Cardiac septum (tissue), 1 donor: ENCODE measurements at regions not wholly inside any gene's neighbourhood (a gene's known extent, or its start where the extent isn't known, plus 50 kb on each side); places are given as distances from the start of the nearest gene placed in this dataset.
"Not testable (repeated sequence)": the region's sequence is repeated elsewhere in the genome, so short reads cannot be mapped to it uniquely, and the experiment has no call there.

Experiments used
- DNase-seq: peaks from one replicate; pipeline ENCODE4 v3.0.0-alpha.2; 2020; ENCODE audit warnings: low spot score
- intact Hi-C: fragments of 100-400 bp; cut with DNase I; formaldehyde crosslinking; loops from one replicate; pipeline ENCODE4 v1.14.0; 2022
- donor health status: DM: no; HTN: no; CAD: no.

DNA sequence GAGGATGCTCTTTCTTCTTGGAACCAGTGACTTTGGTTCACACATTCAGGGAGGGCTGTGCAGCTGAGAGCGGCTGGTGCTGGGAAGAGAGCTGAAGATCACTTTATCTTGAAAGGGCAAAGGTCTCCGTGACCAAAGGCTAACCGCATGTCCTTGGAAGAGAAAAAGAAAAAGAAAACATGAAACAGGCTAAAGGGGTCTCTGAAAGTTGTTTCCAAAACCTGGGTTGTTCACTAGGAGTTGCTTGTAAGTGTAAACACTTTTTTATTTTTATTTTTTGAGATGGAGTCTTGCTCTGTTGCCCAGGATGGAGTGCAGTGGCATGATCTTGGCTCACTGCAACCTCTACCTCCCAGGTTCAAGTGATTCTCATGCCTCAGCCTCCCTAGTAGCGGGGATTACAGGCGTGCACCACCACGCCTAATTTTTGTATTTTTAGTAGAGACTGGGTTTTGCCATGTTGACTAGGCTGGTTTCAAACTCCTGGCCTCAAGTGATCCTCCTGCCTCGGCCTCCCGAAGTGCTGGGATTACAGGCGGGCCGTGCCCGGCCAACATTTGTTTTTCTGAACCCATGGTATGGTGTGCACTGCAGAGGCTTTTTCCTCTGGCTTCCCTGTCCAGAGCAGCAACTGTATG, 208.6 kb downstream of the C9orf50 start:
- intact Hi-C loops, result loop anchor here (1.0 to 5.0 kb wide), 7 partner anchors 29 to 271 kb away; no protein-coding TSS in a partner anchor
- not testable (repeated sequence) for DNase-seq

DNA sequence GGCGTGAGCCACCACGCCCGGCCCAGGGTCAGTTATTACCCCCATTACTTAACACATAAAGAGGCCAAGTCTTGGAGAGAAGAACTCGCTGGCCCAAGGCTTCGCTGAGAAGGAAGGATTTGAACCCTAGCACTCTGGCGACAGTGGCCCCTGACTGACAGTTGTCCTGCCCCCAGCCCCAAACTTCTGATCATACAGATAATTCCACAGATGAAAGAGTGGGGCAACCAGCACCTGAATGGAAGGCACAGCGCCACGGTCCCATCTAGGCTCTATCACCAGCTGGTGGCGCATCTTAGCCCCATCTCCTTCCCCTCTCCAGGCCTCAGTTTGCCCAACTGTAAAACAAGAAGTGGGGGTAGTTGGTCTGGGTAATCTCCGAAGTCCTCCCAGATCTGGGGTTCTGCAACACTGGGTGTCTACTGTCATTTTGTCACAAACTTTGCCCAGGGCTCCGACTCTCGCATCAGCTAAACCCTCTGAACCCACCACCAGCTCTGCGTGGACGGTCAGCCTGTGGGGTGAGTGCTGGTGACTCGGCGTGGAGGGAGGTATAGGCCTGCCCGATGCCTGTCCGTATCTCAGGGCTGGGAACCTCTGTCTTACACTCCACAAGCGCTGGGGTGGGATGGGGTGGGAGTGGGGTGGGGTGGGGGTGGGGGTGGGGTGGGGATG, 209.3 kb downstream of the C9orf50 start:
- intact Hi-C loops, result loop anchor here (1.0 to 5.0 kb wide), 7 partner anchors 29 to 270 kb away; no protein-coding TSS in a partner anchor
- DNase-seq, result no peak

DNA sequence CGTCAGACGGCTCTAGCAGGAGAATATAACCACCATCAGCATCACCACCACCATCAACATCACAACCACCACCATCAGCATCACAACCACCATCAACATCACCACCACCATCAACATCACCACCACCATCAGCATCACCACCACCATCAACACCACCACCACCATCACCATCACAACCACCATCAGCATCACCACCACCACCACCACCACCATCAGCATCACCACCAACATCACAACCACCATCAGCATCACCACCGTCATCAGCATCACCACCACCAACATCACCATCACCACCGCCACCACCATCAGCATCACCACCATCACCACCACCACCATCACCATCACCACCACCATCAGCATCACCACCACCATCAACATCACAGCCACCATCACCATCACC, 210.7 kb downstream of the C9orf50 start:
- intact Hi-C loops, result loop anchor here (5.0 kb wide), 3 partner anchors 78 to 197 kb away; no protein-coding TSS in a partner anchor
- no peak for DNase-seq

DNA sequence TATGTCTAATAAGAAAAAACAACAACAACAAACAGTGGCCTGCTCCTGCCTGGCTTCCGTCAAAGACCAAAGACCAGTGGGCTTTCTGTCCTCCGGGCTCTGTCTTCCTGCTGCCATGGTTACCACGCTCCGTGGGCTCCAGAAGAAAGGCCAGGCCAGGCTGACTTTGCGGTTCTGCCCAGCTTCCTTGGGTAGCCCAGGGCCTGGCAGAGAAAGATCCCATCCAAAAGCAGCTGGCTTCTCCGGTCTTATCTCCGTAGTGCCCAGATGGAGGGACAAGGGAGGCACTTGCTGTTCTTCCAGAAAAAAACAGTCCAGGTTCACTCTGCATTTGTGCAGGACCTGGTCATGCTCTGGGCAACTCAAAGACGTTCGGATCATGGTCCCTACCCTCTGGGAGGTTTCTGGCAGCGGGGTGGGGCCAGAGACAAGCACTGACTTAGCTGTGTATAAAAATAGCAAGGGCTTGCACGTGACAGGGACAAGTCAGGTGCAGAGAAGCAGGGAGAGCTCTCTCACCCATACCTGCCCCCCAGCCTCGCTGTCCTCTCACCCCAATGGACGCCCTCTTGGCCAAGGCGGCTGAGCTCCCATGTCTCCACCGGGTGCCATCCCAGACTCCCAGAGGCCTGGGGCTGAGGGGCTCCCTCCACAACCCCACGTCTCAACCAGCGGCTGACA, 212.2 kb downstream of the C9orf50 start:
- DNase-seq, result peak; percentile 84
- intact Hi-C loops, result no loop called here

DNA sequence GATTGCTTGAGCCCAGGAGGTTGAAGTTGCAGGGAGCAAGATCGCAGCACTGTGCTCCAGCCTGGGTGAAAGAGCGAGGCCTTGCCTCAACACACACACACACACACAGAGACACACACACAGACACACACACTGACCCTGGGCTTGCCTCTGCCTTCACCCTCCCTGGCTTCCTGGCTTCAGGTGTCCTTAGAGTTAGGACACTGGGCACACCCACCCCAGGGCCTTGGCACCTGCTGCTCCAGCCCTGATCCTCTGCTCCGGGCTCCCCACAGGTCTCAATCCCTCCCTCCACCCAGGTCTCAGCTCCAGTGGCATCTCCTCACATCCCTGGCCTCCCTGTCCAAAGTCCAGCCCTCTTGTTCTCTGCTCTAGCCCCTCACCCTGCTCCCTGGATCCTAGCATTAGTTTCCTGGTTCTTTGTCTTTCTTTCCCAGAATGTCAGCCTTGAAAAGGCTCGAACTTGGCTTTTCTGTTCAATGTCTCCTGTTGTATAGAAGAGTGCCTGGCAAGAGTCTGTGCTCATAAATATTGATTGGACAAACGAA, 212.9 kb downstream of the C9orf50 start:
- DNase-seq, result no peak
- intact Hi-C loops, result no loop called here

DNA sequence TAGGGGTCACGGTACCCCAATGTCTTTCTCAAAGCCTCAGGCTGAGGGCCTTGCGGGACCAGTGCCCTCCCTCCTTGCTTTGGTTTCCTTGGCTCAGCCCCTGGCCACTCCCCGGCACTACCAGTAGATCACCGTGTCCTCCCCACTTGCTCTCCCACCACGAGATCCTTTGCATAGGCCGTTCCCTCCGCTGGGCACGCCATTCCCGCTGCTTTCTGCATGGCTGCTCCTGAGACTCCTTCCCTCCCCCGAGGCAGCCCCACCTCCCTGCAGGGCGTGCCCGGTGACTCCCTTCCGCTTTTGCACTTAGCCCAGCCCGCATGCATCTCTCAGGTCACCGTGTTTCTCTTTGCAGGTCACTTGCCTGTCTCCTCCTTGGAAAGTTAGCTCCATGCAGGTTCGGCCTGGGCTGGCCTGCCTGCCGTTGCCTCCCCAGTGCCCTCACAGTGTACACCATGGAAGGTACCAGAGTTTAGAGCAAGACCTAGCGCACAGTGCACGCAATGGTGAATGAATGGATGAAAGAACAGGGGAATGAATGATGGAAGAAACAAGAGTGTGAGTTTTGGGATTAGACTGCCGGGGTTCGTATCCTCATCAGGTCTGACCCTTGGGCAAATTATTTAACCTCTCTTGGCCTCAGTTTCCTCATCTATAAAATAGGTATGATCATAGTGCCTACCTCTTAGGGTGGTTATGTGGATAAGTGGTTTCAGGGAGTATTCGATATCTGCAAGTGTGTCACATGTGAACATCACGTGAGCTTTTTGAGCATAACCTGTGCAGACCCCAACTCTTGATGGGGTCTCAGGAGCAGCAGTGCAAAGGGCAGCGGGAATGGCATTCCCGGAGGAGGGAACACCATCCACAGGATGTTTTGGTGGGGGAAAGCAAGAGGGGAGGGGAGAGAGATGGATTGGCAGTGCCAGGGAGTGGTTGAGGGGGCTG, 214.3 kb downstream of the C9orf50 start:
- intact Hi-C loops, result no loop called here
- DNase-seq, result no peak

DNA sequence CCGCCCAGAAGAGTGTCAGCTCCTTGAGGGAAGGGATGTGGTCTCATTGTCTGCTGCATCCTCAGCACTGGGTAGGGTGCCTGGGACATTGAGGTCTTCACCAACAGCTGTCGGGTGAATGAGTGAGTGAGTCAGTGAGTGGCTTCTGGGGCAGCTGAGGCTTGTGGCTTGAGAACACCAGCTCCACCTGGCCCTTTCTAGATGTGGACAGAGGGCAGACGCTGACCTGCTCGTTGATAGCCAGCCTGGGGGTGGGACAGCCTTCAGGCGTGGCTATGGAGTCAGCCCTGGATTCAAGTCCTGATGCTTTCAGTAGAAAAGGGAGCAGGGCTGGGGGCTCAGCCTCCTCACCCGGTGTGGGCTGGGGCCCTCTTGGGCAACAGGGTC, 215.1 kb downstream of the C9orf50 start:
- DNase-seq, result no peak
- intact Hi-C loops, result no loop called here

DNA sequence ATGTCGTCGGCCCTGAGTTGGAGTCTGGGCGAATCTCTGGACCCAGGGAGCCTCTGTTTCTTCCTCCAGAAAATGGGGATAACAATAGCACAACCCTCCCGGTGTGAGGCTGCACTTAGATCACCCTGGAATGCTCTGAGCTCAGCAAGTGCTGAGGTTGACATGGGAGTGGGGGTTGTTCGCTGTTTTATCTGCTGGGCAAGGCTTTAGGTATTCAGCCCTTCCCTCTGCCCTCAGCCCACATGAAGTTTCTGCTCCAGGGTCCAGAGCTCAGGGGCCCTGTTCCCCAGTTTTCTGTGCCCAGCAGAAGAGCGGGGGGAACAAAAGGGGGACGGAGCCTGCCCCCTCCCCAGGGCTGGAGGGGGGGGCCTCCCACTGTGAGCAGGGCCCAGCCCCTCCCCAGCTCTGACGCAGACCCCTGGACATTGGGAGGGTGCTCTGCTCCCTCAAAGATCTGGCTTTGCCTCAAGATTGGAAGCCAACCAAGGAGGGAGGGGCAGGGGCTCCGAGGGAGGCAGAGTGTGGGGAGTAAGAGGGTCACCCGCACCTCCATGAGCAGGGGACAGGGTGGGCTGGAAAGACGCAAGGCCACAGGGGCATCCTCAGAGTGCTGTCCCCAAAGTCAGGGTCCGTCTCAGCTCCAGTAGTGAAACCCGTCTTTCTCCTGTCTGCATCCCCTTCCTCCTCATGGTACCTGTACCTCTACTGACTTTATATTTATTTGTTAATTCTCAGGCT, 215.6 kb downstream of the C9orf50 start:
- DNase-seq, result no peak
- intact Hi-C loops, result no loop called here

DNA sequence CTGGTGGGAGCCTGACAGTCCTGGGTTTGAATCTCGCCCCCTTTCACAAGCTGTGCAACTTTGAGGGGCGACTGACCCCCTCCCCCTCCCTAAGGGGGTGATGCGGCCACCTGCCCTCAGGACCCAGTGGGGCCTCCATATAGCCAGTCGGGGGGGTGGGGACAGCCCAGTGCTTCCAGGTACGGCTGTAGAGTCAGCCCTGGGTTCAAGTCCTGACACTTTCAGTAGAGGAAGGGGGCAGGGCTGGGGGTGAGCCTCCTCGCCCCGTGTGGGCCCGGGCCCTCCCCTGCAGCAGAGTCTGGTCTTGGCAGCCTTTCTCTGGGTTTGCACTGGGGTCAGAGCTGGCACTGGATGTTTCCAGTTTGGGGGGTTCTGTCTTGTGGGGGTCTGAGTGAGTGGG, 216.3 kb downstream of the C9orf50 start:
- intact Hi-C loops, result no loop called here
- DNase-seq, result no peak

DNA sequence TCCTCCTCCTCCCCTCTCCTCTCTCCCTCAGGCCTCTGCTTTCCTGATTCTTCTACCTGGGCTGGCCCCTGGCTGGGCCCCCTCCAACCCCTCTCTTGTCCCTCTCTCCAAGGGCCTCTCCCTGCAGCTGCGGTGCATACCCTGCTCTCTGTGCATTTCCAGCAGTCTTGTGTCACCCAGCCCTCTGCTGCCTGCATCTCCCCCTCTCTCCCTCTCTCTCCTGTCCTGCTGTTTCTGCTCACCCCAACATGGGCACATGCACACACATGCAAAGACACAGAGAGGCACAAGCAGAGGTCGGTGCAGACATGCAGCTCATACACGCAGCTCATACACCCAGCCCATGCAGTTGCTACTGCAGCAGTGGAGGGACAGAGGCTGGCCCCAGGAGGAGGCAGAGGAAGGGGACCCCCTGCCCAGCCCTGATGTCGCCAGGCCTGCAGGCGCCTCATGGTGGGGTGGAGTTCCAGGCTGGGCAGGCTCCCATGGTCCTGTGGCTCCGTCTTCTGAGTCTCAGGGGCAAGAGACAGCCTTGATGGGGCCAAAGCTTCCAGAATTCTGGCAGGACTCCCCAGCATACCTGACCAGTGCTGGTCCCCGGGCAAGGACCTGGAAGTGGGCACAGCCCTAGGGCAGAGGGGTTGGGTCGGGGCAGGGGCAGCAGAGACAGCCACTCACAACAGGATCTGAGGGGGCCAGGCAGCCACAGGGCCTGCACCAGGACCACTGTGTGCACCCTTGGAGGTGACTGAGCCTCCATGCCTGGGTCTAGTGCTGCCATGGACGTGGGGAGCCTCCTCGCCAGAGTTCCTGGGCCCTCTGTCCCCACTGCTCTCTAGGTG, 216.9 kb downstream of the C9orf50 start:
- no peak for DNase-seq
- intact Hi-C loops, result no loop called here

DNA sequence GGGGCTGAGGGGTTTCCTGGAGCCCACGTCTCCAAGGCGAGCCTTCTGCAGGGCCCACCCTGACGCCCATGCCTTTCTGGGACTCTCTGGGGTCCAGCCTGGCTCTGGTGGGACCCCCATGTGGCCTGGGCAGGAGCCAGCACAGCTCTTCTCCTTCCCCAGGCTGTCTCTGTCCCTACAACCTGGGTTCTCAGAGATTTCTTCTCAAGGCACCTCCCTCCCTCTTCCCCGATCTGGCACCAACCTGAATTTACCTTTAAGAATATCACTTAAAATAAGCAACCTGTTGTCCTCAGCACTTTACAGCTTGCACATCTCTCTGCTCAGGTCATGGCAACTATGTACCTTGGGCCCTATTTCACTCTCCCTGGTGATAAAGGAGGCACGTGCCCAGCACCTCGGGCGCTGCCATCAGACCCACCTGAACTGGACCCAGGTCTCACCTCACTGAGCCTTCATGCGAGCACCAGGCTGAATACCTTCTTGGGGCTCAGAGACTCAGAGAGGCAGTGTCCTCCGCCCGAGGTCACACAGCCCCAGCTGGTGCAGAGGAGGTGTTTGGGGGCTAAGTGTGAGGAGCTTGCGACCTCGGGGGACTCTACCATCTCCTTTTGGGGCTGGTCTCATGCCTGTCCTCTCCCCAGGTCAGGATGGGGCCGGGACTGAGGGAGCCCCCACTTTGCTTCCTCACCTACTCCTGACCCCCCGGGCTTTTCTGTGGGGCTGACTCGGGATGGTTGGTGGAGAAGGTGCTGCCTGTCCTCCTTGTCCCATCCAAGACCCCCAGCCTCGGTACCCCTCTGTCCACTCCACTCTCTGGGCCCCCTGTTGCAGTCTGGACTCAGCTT, 217.7 kb downstream of the C9orf50 start:
- DNase-seq, result no peak
- intact Hi-C loops, result no loop called here

DNA sequence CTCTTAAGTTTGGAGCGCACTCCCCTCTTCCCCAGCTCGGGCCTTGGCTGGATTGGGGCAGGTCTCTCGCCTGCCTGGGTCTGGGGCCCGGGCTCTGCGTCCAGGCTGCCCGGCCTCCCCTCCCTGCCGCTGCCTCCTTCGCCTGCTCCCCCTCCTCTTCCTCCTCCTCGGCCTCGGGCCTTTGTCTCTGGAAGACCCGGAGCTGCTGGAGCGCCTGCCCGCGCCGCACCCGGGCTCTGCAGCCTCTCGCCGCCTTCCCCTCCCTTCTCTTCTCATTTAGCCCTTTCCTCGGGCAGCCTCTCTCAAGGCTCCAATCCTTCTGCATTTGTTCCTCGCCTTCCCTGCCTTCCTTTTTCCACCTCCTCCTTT, 218.5 kb downstream of the C9orf50 start:
- DNase-seq, result no peak
- intact Hi-C loops, result no loop called here

DNA sequence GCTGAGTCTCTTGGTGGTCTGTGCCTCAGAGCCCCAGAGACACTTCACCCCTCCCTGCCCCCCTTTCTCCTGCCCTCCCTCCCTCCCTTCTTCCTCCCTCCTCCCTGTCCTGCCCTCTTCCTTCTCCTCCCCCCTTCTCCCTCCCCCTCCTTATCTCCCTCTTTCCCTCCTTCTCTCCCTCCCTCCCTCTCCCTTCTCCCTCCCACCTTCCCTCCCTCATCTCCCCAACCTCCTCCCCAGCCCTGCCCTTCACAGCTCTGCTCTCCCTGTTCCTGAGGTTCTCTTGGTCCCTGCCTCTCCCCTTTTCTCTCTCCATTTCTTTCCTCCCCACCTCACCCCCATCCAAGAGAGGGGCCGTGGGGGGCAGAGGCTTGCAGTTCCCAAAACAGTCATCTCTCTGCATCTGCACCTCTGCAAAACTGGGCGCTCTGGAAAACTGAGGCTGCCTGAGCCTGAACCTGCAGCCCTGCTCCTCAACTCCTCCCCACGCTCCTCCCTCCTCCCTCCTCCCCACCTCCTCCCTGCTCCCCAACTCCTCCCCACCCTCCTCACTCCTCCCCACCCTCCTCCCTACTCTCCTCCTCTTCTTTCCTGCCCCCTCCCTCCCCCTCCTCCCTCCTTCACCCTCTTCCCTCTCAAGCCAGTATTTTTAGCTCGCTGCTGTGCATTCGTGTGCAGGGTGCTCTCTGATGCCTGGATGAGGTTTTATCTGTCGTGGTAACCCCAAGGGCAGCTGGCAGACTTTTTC, 219.1 kb downstream of the C9orf50 start:
- intact Hi-C loops, result no loop called here
- no peak for DNase-seq

DNA sequence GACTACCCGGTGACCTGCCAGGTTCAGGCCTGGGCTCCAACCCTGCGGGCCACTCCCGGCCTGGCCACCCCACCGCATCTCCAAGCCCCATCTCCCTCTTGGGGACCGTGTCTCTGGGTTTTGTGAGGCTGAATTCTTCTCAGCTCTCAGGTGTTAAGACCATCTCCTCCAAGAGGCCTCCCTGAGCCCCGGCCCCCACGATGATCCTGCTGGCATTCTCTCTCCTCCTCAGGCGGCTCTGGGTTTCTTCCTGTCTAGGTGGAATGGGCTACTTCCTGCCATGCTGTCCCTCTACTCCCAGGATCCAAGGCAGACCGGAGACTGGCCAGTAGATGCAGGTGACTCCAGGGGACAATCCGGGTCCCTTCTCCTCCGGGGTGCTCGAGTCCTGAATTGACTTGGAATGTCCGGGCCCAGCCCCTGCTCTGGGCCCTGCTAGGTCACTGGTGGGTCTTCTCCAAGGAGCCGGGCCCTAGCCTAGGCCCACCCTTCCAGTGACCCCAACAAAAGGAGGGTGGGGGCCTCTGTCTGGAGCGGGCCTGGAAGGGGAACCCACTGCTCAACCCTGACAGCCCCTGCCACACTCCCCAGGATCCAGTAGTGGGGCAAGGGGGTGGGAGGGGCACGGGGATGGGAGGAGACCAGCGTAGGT, 219.8 kb downstream of the C9orf50 start:
- intact Hi-C loops, result no loop called here
- DNase-seq, result no peak

DNA sequence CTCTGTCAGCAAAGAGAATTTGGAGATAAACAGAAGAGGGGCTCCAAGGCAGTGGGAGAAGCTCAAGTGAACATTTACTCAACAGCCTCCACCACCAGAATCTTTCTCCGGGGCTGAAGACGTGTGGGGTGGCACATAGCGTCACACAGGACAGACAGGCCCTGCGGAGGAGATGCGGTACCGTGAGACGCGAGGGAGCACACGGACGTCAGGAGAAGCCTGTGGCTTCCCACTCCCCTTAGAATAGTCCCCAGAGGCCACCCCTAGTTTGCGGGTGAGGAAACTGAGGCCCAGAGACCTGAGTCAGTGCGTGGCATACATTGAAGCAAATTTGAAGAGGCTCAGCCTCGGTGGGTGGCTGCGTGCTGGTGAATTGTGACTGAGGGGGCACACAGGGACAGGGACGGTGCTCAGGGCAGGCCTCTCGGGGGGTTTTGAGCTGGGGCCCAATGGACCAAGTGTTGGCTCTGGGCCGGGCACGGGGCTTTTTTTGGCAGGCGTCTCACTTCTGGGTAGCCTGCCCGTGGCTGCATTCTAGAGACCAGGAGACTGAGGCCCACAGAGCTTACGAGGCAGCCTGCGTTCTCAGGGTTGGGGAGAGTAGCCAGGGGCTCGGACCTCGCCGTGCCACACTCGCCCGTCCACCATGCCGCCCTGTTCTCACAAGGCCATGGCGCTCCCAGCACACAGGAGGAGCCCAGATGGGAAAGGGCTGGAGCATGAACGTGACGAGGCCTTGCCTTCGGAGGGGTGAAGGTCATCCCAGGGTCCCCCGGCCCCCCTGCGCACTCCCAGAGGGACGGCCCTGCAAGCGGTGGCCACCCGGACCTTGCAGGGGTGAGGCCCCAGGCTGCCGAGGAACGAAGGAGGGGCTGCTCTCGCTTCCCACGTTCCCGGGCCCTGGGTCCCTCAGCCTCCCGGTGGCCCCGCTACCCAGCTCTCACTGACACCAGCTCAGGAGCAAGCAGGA, 220.6 kb downstream of the C9orf50 start:
- DNase-seq, result no peak
- intact Hi-C loops, result no loop called here
